SJCRH30 (cell line): ENCODE measurements at regions not wholly inside any gene's neighbourhood (a gene's known extent, or its start where the extent isn't known, plus 50 kb on each side); places are given as distances from the start of the nearest gene placed in this dataset.
A peak's percentile ranks its signal among the peaks of the same experiment; 100 is the strongest.

Experiments used
- DNase-seq, 2 experiments: peaks; one replicate each; pipeline ENCODE4 v3.0.0-alpha.2; 2015 to 2020
- H3K27ac ChIP-seq: fragments of 250-450 bp; sonication (Bioruptor Pico); 2 replicates; pipeline ENCODE4 v1.5.1; 2020; ENCODE audit warnings: mild to moderate bottlenecking, moderate library complexity
- H3K27me3 ChIP-seq: fragments of 250-450 bp; sonication (Bioruptor Pico); 2 replicates; pipeline ENCODE4 v1.5.1; 2020; ENCODE audit warnings: mild to moderate bottlenecking, moderate library complexity
- H3K36me3 ChIP-seq: fragments of 250-450 bp; sonication (Bioruptor Pico); 2 replicates; pipeline ENCODE4 v1.5.1; 2020; ENCODE audit warnings: mild to moderate bottlenecking, moderate library complexity
- H3K4me1 ChIP-seq: fragments of 250-450 bp; sonication (Bioruptor Pico); 2 replicates; pipeline ENCODE4 v1.5.1; 2020; ENCODE audit warnings: mild to moderate bottlenecking, moderate library complexity
- H3K4me3 ChIP-seq: fragments of 250-450 bp; sonication (Bioruptor Pico); 2 replicates; pipeline ENCODE4 v1.5.1; 2020; ENCODE audit warnings: mild to moderate bottlenecking, moderate library complexity
- H3K9me3 ChIP-seq: fragments of 250-450 bp; sonication (Bioruptor Pico); replicated peaks from 2 replicates; pipeline ENCODE4 v1.5.1; 2020; ENCODE audit warnings: mild to moderate bottlenecking, moderate library complexity

DNA sequence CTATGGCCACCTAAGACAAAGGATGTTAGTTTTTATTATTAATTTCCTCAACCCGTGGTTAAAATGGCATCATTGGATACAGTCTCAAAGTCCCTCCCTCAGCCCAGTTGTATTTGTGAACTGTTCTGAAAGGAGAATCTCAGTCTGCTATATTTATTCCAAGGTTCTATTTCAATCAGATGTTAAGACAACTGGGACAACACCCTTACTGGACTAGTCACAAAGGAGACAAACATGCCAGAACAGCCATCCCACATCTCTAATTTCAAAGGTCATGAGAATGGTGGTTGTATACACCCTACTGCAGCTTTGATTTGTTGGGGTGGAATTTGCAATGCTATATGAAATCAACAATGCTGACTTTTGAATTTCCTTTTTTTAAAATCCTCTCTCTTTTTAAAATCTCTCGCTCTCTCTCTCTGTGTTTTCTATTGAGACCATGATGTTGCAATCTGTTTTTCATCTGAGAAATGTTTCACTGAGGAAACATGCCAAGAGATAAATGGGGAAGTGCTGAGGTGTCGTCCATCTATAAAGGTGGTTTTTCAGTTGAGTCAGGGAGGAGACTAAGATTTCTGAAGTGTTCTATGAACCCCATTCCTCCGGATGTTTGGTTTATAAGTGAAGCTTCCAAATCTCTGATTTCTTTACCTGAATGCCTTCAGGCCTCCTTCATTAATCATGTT, 201.5 kb upstream of the GATB start:
- no peak overlapping the region for H3K4me3 ChIP-seq
- DNase-seq: no peak
- no peaks in the 10 kb centered on the region for H3K4me1 ChIP-seq
- H3K9me3 ChIP-seq: no peaks in the 10 kb centered on the region
- no peaks in the 10 kb centered on the region for H3K27me3 ChIP-seq
- no peak overlapping the region for H3K27ac ChIP-seq
- H3K36me3 ChIP-seq: no peaks in the 10 kb centered on the region

DNA sequence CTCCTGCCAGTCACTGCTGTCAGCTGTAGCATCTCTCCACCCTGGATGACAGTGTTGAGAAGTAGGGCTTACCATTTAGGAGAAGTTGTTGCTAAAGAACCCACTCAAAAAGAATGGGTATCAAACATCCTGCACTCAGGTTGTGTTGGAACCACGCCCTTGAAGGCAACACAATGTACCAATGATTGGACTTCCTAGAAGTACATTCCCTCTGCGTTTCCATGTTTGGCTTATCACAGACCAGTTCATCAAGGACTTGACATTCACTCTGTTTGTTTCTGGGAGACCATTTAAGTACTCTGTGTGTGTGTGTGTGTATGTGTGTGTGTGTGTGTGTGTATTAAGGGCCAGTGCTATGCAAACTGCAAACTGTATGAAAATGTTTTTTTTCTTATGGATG, 200.6 kb upstream of the GATB start:
- no peak overlapping the region for H3K27ac ChIP-seq
- H3K4me1 ChIP-seq: no peaks in the 10 kb centered on the region
- H3K36me3 ChIP-seq: no peaks in the 10 kb centered on the region
- H3K9me3 ChIP-seq: no peaks in the 10 kb centered on the region
- no peaks in the 10 kb centered on the region for H3K27me3 ChIP-seq
- no peak overlapping the region for H3K4me3 ChIP-seq
- no peak for DNase-seq

DNA sequence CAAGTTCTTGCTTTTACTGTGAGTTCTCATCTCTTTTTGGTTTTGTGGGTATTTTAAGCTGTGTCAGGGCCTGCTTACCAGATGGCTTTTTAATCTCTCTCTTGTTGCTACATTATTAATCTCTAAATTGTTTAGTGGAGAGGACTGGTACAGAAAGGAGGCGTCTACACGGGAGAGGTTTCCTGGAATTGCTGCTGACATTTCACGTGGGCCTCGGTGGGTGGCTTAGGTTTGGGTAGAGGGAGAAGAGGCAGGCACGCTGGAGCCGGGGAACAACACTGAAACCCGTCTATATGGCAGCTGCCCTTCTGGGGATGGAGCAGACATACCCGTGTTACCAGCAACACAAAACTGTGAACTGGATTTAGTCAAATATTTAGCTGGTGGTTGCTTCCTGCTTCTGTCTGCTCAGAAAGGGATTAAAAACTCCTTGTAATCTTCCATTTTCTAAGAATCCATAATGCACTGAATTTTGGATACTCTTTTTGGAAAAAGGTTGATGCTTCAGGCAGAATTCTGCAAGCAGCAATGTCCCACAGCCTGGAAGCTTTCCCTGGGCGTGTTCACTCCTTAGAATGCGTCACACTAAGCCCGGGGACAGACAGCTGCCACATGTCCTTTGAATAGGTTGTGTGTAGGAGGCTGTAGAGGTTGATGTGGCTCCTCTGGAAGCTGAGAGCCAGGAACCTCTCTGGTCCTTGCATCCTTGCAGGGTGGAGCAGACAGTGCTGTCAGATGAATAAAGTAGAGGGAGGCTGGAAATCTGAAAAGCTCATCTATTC, 199.8 kb upstream of the GATB start:
- H3K27ac ChIP-seq: no peak overlapping the region
- no peaks in the 10 kb centered on the region for H3K27me3 ChIP-seq
- H3K4me3 ChIP-seq: no peak overlapping the region
- DNase-seq: peak in 1 of 2 experiments; percentile 3
- H3K36me3 ChIP-seq: no peaks in the 10 kb centered on the region
- H3K4me1 ChIP-seq: no peaks in the 10 kb centered on the region
- no peaks in the 10 kb centered on the region for H3K9me3 ChIP-seq

DNA sequence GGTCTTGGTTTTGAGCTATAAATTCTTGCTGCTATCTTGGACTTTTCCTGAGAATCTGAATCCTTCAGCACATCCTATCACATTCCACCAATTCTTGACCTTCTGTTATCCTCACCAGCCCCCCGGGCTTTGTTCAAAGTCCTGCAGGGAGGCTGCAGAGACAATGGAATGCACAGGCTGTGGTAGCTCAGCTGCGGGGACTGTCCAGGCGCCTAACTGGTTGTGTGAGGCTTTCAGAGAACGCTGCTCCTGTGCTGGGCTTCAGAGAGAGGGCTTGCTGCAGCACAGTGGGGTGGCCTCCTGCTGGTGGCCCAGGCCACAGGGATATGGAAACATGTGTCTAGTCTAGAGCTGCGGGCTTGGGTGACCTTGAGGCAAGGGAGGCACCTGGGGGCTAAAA, 196.3 kb upstream of the GATB start:
- DNase-seq: no peak
- no peak overlapping the region for H3K27ac ChIP-seq

DNA sequence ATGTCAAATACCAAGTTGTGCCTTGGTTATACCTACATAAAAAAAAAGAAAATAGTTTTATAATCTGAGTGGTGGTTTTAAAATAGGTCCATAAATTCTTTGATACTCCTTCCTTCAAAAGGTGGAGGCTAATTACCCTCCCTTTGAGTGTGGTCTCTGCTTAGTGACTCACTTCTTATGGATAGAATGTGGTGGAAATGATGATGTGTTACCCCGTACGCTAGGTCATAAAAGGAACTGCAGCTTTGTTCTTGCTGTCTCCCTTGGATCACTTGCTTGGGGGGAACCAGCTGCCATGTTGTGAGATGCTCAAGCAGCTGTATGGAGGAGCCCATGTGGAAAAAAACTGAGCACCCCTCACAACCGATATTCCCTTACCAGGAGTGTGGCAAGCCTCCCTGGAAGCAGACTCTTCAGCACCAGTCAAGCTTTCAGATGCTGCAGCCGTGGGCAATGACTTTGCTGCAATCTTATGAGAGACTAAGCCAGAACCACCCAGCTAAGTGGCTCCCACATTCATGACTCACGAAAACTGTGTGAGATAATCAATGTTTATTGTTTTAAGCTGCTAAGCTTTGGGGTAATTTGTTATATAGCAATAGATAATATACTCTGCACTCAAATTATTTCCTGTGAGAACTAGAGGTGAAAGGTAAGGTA, 195.0 kb upstream of the GATB start:
- Histone ChIP-seq H3K27ac (no peak overlapping the region), H3K4me1 (no peaks in the 10 kb centered on the region), H3K4me3 (no peak overlapping the region), H3K36me3 (no peaks in the 10 kb centered on the region), H3K9me3 (no peaks in the 10 kb centered on the region), H3K27me3 (no peaks in the 10 kb centered on the region)
- DNase-seq: no peak

More for the DNA sequence above, 196.3 kb upstream of the GATB start:
- H3K9me3 ChIP-seq: no peaks in the 10 kb centered on the region
- H3K4me3 ChIP-seq: no peak overlapping the region
- H3K27me3 ChIP-seq: no peaks in the 10 kb centered on the region
- no peaks in the 10 kb centered on the region for H3K36me3 ChIP-seq
- H3K4me1 ChIP-seq: no peaks in the 10 kb centered on the region

DNA sequence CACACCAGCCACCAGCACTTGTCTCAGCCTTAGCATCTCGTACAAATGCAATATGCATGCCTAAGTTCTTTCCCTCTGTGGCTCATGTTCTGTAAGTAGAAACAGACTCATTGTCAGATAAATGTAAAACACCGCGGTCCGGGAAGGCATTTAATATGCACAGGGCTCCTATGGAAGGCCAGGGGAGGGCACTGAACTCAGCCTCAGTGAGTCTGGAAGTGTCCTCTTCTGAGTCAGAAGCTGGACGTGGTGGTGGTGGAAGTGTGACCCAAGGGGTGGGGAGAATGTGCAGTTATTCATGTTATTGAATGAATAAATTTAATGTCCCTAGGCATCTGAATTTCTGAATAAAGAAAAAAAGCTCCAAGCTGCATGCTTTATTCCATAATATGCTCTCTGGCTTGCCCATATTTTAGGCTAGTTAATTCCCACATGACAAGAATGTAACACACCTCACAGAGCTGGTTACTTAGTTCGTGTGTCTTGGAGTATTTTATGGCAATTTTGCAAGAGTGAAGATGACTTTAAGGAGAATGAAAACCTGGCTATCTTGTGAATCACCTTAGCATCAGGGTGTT, 193.1 kb upstream of the GATB start:
- H3K4me1 ChIP-seq: no peaks in the 10 kb centered on the region
- H3K36me3 ChIP-seq: no peaks in the 10 kb centered on the region
- no peaks in the 10 kb centered on the region for H3K9me3 ChIP-seq
- no peak for DNase-seq
- H3K27me3 ChIP-seq: no peaks in the 10 kb centered on the region
- H3K4me3 ChIP-seq: no peak overlapping the region
- no peak overlapping the region for H3K27ac ChIP-seq

DNA sequence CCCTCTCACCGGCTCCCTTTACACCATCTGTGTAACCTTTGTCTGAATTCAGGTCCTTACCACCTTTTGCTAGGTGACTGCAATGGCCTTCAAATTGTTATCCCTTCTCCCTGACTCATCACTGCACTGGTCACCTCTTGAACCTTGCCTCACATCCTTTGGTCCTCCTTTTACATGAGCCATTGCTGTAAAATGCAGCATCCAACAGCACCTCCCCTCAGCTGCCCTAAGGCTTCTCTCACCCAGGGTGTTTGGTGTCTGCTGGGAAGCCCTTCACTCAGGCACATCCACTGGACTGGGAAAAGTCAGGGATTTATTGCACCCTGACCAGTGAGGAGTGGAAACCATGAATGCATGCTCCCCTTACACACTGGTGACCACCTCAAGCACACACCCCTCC, 192.5 kb upstream of the GATB start:
- Histone ChIP-seq H3K9me3 (no peaks in the 10 kb centered on the region), H3K4me3 (no peak overlapping the region), H3K27ac (no peak overlapping the region), H3K27me3 (no peaks in the 10 kb centered on the region), H3K4me1 (no peaks in the 10 kb centered on the region), H3K36me3 (no peaks in the 10 kb centered on the region)
- DNase-seq: no peak

DNA sequence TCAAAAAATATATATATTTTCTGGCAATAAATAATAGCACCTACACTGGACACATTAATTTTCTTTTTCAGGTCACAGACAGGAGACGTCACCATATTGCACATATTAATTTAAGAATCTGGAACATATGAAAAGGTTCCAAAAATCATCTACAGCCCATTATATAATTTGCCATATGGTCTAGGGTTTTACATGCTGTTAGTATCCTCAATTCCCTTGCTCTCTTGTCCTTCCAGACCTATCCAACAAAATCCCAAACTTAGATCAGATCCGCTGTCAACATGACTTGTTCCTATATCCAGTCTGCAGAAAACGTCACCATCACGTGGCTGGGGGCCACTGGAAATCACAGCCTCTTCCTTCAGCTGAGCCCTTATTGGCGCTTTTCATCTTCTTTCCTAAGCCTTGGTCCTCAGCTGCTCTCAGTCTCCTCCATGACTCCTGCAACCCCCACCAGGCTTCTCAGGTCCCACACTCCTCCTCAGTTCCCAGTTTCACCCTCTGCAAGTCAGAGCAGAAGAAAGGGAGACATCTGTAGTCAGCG, 192.0 kb upstream of the GATB start:
- Histone ChIP-seq H3K27me3 (no peaks in the 10 kb centered on the region), H3K27ac (no peak overlapping the region), H3K36me3 (no peaks in the 10 kb centered on the region), H3K9me3 (no peaks in the 10 kb centered on the region), H3K4me1 (no peaks in the 10 kb centered on the region), H3K4me3 (no peak overlapping the region)
- DNase-seq: no peak

DNA sequence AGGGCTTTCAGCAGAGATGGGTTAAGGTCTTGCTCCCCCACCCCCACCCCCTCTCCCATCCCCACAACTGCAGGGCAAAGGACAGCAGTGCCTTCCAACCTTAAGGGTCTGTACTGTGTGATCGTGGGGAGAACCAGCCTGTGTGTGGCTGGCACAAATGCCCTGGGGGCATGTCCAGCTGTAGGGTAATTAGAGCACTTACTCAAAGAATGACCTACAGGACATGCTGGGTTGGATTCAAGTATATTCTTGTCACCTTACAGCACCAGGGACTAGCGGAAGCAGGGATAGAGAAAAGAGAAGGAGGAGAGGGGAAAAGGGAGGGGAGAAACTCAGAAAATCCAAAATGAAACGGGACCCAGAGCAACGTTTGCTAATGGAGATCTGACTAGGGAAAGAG, 191.3 kb upstream of the GATB start:
- Histone ChIP-seq H3K27ac (no peak overlapping the region), H3K9me3 (no peaks in the 10 kb centered on the region), H3K27me3 (no peaks in the 10 kb centered on the region), H3K4me3 (no peak overlapping the region), H3K36me3 (no peaks in the 10 kb centered on the region), H3K4me1 (no peaks in the 10 kb centered on the region)
- DNase-seq: no peak

DNA sequence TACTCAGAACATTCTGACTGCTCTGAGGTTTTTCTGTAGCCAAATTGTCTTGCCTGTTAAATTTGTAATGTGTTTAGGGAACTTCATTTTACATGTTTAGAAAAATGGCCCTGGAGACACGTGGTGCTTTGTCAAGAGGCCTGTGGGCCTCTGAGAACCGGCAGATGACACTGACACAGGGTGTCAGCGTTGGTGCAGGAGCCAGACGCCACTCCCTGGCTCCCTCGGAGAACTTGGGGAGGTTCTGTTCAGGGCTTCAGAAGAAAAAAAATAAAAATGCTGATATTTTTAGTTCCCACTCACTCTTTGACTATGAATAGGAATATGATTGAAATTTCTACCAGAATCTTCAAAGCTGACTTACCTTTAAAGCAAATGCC, 190.9 kb upstream of the GATB start:
- H3K9me3 ChIP-seq: no peaks in the 10 kb centered on the region
- no peak for DNase-seq
- no peak overlapping the region for H3K27ac ChIP-seq
- H3K4me3 ChIP-seq: no peak overlapping the region
- H3K4me1 ChIP-seq: no peaks in the 10 kb centered on the region
- no peaks in the 10 kb centered on the region for H3K27me3 ChIP-seq
- no peaks in the 10 kb centered on the region for H3K36me3 ChIP-seq

DNA sequence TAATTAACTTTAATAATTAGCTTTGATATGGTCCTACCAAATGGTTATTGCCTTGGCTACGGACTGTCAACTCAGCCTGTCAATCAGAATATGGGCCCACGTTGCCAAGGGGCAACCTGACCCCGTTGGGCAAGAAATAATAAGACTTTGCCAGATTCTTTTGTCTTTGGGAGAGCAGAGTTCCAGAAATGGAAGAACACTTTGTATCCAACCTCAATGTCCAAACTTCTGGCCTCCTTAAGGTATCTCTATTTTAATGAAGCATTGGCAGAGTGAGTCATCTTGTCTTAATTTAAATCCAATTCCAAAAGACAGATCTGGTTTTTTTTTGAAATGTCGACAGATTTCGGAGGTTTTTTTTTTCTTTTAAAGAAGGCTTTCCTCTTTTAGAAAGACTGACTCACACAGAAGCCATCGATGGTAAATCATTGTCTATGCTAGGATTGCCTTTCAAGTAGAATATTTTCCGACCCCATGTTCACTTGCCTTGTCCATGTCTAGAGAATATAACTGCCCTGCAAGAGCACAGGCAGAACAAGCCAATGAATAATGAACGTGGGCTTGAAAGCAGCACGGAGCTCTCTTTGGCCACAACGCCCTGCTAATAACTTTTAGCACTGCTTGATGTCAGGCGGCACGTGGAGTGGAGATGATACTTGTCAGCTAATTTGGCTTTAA, 190.3 kb upstream of the GATB start:
- no peaks in the 10 kb centered on the region for H3K9me3 ChIP-seq
- no peak for DNase-seq
- no peaks in the 10 kb centered on the region for H3K4me1 ChIP-seq
- H3K4me3 ChIP-seq: no peak overlapping the region
- no peaks in the 10 kb centered on the region for H3K36me3 ChIP-seq
- no peaks in the 10 kb centered on the region for H3K27me3 ChIP-seq
- H3K27ac ChIP-seq: no peak overlapping the region

DNA sequence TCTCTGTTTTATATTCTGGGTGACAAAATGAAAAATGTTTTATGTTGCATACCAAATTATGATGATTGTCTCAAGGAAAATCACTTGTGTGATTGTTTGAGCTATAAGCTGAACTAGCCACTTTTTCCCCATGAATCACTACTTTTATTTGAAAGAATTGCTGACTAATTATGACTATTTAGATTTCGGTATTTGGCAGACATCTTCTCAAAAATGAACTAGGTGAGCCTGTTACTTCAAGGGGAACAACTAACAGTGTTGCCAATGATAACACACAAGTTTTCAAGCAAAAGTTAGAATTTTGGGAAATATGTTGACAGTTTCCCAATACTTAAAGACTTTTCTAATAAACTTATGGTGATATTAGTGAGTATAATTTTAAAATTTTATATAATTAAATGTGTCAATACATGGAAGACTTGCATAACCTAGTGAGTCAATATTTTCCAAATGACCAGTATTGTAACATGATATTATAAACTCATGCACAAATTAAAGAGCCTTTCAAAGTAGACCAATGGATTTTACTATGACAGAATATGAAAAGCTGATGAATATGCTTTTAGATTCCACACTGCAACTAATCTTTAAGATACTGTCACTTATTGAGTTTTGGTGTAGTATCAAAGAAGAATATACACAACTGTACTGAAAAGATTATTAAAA, 187.7 kb upstream of the GATB start:
- Histone ChIP-seq H3K9me3 (no peaks in the 10 kb centered on the region), H3K27ac (no peak overlapping the region), H3K4me3 (no peak overlapping the region), H3K36me3 (no peaks in the 10 kb centered on the region), H3K4me1 (no peaks in the 10 kb centered on the region), H3K27me3 (no peaks in the 10 kb centered on the region)
- DNase-seq: no peak

DNA sequence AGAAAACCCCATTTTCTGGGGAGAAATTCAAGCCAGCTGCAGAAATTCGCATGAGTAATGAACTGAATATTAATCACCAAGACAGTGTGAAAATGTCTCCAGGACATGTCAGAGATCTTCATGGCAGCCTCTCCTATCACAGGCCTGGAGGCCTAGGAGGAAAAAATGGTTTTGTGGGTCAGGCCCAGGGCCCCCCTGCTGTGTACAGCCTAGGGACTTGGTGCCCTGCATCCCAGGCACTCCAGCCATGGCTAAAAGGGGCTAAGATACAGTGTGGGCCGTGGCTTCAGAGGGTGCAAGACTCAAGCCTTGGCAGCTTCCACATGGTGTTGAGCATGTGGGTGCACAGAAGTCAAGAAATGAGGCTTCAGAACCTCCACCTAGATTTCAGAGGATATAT, 185.9 kb upstream of the GATB start:
- H3K36me3 ChIP-seq: no peaks in the 10 kb centered on the region
- no peaks in the 10 kb centered on the region for H3K4me1 ChIP-seq
- no peaks in the 10 kb centered on the region for H3K27me3 ChIP-seq
- DNase-seq: no peak
- H3K27ac ChIP-seq: no peak overlapping the region
- no peaks in the 10 kb centered on the region for H3K9me3 ChIP-seq
- H3K4me3 ChIP-seq: no peak overlapping the region

DNA sequence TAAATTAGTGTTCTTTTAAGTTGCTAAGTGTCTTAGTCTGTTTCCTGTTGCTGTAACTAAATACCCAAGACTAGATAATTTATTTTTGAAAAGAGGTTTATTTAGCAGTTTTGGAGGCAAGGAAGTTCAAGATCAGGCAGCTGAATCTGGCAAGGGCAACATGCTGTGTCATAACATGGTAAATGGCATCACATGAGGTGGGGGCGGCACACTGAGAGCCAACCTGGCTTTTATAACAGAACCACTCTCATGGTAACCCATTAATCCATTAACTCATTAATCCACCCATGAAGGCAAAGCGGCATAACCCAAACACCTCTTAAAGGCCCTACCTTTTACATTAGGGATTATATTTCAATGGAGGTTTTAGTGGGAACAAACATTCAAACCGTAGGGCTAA, 182.2 kb upstream of the GATB start:
- Histone ChIP-seq H3K4me3 (no peak overlapping the region), H3K27ac (no peak overlapping the region), H3K9me3 (no peaks in the 10 kb centered on the region), H3K27me3 (no peaks in the 10 kb centered on the region), H3K36me3 (no peaks in the 10 kb centered on the region), H3K4me1 (no peaks in the 10 kb centered on the region)
- DNase-seq: no peak
